ENCODE measurements at regions not wholly inside any gene's neighbourhood (a gene's known extent, or its start where the extent isn't known, plus 50 kb on each side); places are given as distances from the start of the nearest gene placed in this dataset.
"Not testable (repeated sequence)": the region's sequence is repeated elsewhere in the genome, so short reads cannot be mapped to it uniquely, and the experiment has no call there.

GRCh38 chr4:81599742-81600380, 128.2 kb upstream of the RASGEF1B start:
- no peaks in the 10 kb centered on the region for H3K9me3 ChIP-seq (ENCODE audit: control insufficient read depth, low read depth, low read length)
- no peak for DNase-seq
- H3K27me3 ChIP-seq (ENCODE audit: control insufficient read depth, insufficient read depth, low read length): no peaks in the 10 kb centered on the region
- WGBS (ENCODE audit: insufficient coverage, low lambda C conversion rate): 63% methylated on average over 3 of the region's 5 CpGs
- no peak overlapping the region for H3K27ac ChIP-seq (ENCODE audit: low read length)
- H3K4me1 ChIP-seq (ENCODE audit: control insufficient read depth, insufficient read depth, low read length): peaks cover 3% of the 10 kb centered on the region
- no peaks in the 10 kb centered on the region for H3K36me3 ChIP-seq (ENCODE audit: control insufficient read depth, insufficient read depth, low read length)
- no peak overlapping the region for H3K4me3 ChIP-seq (ENCODE audit: low read length)

GRCh38 chr4:81595798-81596610, 124.3 kb upstream of the RASGEF1B start:
- Histone ChIP-seq H3K27me3 (ENCODE audit: control insufficient read depth, insufficient read depth, low read length) (no peaks in the 10 kb centered on the region), H3K27ac (ENCODE audit: low read length) (no peak overlapping the region), H3K4me3 (ENCODE audit: low read length) (no peak overlapping the region), H3K9me3 (ENCODE audit: control insufficient read depth, low read depth, low read length) (no peaks in the 10 kb centered on the region), H3K4me1 (ENCODE audit: control insufficient read depth, insufficient read depth, low read length) (peaks cover 3% of the 10 kb centered on the region), H3K36me3 (ENCODE audit: control insufficient read depth, insufficient read depth, low read length) (no peaks in the 10 kb centered on the region)
- no peak for DNase-seq
- WGBS (ENCODE audit: insufficient coverage, low lambda C conversion rate): 40% methylated on average over 1 of the region's 5 CpGs

GRCh38 chr4:81595287-81595686, 123.6 kb upstream of the RASGEF1B start:
- DNase-seq: no peak
- Histone ChIP-seq H3K36me3 (ENCODE audit: control insufficient read depth, insufficient read depth, low read length) (no peaks in the 10 kb centered on the region), H3K4me1 (ENCODE audit: control insufficient read depth, insufficient read depth, low read length) (peaks cover 3% of the 10 kb centered on the region), H3K27ac (ENCODE audit: low read length) (no peak overlapping the region), H3K27me3 (ENCODE audit: control insufficient read depth, insufficient read depth, low read length) (no peaks in the 10 kb centered on the region), H3K9me3 (ENCODE audit: control insufficient read depth, low read depth, low read length) (no peaks in the 10 kb centered on the region), H3K4me3 (ENCODE audit: low read length) (no peak overlapping the region)

- no peak overlapping the region for H3K4me3 ChIP-seq (ENCODE audit: low read length)
- H3K27ac ChIP-seq (ENCODE audit: low read length): no peak overlapping the region
- peak in 1 of 2 donors; percentile 50 for DNase-seq
- 50% methylated on average over 4 of the region's 4 CpGs for WGBS (ENCODE audit: insufficient coverage, low lambda C conversion rate)
- peaks cover 3% of the 10 kb centered on the region for H3K4me1 ChIP-seq (ENCODE audit: control insufficient read depth, insufficient read depth, low read length)
- H3K27me3 ChIP-seq (ENCODE audit: control insufficient read depth, insufficient read depth, low read length): no peaks in the 10 kb centered on the region
- H3K9me3 ChIP-seq (ENCODE audit: control insufficient read depth, low read depth, low read length): no peaks in the 10 kb centered on the region
- H3K36me3 ChIP-seq (ENCODE audit: control insufficient read depth, insufficient read depth, low read length): no peaks in the 10 kb centered on the region
Measured at GRCh38 chr4:81594490-81595159, 122.9 kb upstream of the RASGEF1B start.

- Histone ChIP-seq H3K4me1 (ENCODE audit: control insufficient read depth, insufficient read depth, low read length) (peaks cover 3% of the 10 kb centered on the region), H3K27me3 (ENCODE audit: control insufficient read depth, insufficient read depth, low read length) (no peaks in the 10 kb centered on the region), H3K4me3 (ENCODE audit: low read length) (no peak overlapping the region), H3K9me3 (ENCODE audit: control insufficient read depth, low read depth, low read length) (no peaks in the 10 kb centered on the region), H3K27ac (ENCODE audit: low read length) (no peak overlapping the region), H3K36me3 (ENCODE audit: control insufficient read depth, insufficient read depth, low read length) (no peaks in the 10 kb centered on the region)
- 14% methylated on average over 1 of the region's 2 CpGs for WGBS (ENCODE audit: insufficient coverage, low lambda C conversion rate)
- peak in 1 of 2 donors; percentile 60 for DNase-seq
Measured at GRCh38 chr4:81592701-81593100, 121.0 kb upstream of the RASGEF1B start.

GRCh38 chr4:81590596-81590995, 118.9 kb upstream of the RASGEF1B start:
- Histone ChIP-seq H3K27ac (ENCODE audit: low read length) (no peak overlapping the region), H3K4me3 (ENCODE audit: low read length) (no peak overlapping the region), H3K36me3 (ENCODE audit: control insufficient read depth, insufficient read depth, low read length) (no peaks in the 10 kb centered on the region), H3K9me3 (ENCODE audit: control insufficient read depth, low read depth, low read length) (no peaks in the 10 kb centered on the region), H3K4me1 (ENCODE audit: control insufficient read depth, insufficient read depth, low read length) (peaks cover 3% of the 10 kb centered on the region), H3K27me3 (ENCODE audit: control insufficient read depth, insufficient read depth, low read length) (no peaks in the 10 kb centered on the region)
- no CpG with 5 or more reads among the region's 1 CpG for WGBS (ENCODE audit: insufficient coverage, low lambda C conversion rate)
- no peak for DNase-seq

- 83% methylated on average over 1 of the region's 1 CpG for WGBS (ENCODE audit: insufficient coverage, low lambda C conversion rate)
Measured at GRCh38 chr4:81589262-81589661, 117.6 kb upstream of the RASGEF1B start.

GRCh38 chr4:81586706-81587105, 115.0 kb upstream of the RASGEF1B start:
- no peaks in the 10 kb centered on the region for H3K36me3 ChIP-seq (ENCODE audit: control insufficient read depth, insufficient read depth, low read length)
- H3K4me1 ChIP-seq (ENCODE audit: control insufficient read depth, insufficient read depth, low read length): no peaks in the 10 kb centered on the region
- H3K9me3 ChIP-seq (ENCODE audit: control insufficient read depth, low read depth, low read length): no peaks in the 10 kb centered on the region
- H3K4me3 ChIP-seq (ENCODE audit: low read length): no peak overlapping the region
- DNase-seq: no peak
- 80% methylated on average over 1 of the region's 3 CpGs for WGBS (ENCODE audit: insufficient coverage, low lambda C conversion rate)
- H3K27ac ChIP-seq (ENCODE audit: low read length): no peak overlapping the region
- no peaks in the 10 kb centered on the region for H3K27me3 ChIP-seq (ENCODE audit: control insufficient read depth, insufficient read depth, low read length)

More at GRCh38 chr4:81589262-81589661, 117.6 kb upstream of the RASGEF1B start:
- Histone ChIP-seq H3K9me3 (ENCODE audit: control insufficient read depth, low read depth, low read length) (no peaks in the 10 kb centered on the region), H3K4me3 (ENCODE audit: low read length) (no peak overlapping the region), H3K27ac (ENCODE audit: low read length) (no peak overlapping the region), H3K36me3 (ENCODE audit: control insufficient read depth, insufficient read depth, low read length) (no peaks in the 10 kb centered on the region), H3K4me1 (ENCODE audit: control insufficient read depth, insufficient read depth, low read length) (no peaks in the 10 kb centered on the region), H3K27me3 (ENCODE audit: control insufficient read depth, insufficient read depth, low read length) (no peaks in the 10 kb centered on the region)
- DNase-seq: no peak

GRCh38 chr4:81580994-81581374, 109.3 kb upstream of the RASGEF1B start:
- H3K27me3 ChIP-seq (ENCODE audit: control insufficient read depth, insufficient read depth, low read length); H3K27ac ChIP-seq (ENCODE audit: low read length); DNase-seq; H3K4me3 ChIP-seq (ENCODE audit: low read length); H3K36me3 ChIP-seq (ENCODE audit: control insufficient read depth, insufficient read depth, low read length); H3K4me1 ChIP-seq (ENCODE audit: control insufficient read depth, insufficient read depth, low read length); H3K9me3 ChIP-seq (ENCODE audit: control insufficient read depth, low read depth, low read length): not testable (repeated sequence)
- no CpG with 5 or more reads among the region's 3 CpGs for WGBS (ENCODE audit: insufficient coverage, low lambda C conversion rate)

- Histone ChIP-seq H3K36me3 (ENCODE audit: control insufficient read depth, insufficient read depth, low read length) (no peaks in the 10 kb centered on the region), H3K4me1 (ENCODE audit: control insufficient read depth, insufficient read depth, low read length) (no peaks in the 10 kb centered on the region), H3K4me3 (ENCODE audit: low read length) (no peak overlapping the region), H3K27ac (ENCODE audit: low read length) (no peak overlapping the region), H3K27me3 (ENCODE audit: control insufficient read depth, insufficient read depth, low read length) (no peaks in the 10 kb centered on the region), H3K9me3 (ENCODE audit: control insufficient read depth, low read depth, low read length) (peaks cover 7% of the 10 kb centered on the region)
- WGBS (ENCODE audit: insufficient coverage, low lambda C conversion rate): no CpG with 5 or more reads among the region's 26 CpGs
- no peak for DNase-seq
Measured at GRCh38 chr4:81580346-81580993, 108.8 kb upstream of the RASGEF1B start.
